ENCODE measurements at regions not wholly inside any gene's neighbourhood (a gene's known extent, or its start where the extent isn't known, plus 50 kb on each side); places are given as distances from the start of the nearest gene placed in this dataset.

DNA sequence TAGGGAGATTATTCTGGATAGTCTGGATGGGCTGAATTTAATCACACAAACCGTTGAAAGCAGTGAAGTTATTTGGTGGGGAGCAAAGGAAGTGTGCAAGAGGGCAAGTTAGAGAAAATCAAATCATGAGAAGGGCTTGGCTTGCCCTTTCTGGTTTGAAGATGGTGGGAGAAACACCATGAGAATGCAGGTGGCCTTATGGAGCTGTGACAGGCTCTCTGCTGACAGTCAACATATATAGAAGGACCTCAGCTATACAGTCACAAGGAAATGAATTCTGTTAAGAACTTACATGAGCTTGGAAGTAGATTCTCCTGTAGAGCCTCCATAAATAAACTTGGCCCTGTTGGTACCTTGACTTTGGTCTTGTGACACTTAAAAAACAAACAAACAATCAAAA, 72.3 kb downstream of the GMNC start:
- no peak for FAIRE-seq
- no peak for DNase-seq (ENCODE audit: low spot score in 2 of 2)

DNA sequence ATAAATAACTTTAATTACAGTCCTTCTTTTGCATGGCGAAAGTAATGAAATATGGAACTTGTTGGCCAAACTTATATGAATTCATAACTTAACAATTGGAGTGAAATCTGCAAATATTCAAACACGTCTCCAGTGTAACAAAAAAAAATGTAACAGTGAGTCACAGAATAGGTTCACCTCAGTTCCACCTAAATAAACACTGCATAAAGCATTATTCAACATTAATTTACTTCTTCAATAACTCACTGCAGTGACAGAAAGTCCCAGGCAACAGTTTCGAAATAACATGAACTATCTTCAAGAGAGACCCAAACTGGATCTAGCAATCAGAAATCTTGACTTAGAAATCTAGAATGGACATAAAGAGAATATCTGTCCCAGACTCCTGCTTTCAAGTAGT, 75.6 kb downstream of the GMNC start:
- DNase-seq (ENCODE audit: low spot score in 2 of 2) (no peak), FAIRE-seq (no peak)

- FAIRE-seq (no peak), DNase-seq (ENCODE audit: low spot score in 2 of 2) (no peak)
Observed at GRCh38 chr3:190785047-190785446, 77.4 kb downstream of the GMNC start.

- no peak for FAIRE-seq
- DNase-seq (ENCODE audit: low spot score in 2 of 2), result no peak
Observed at GRCh38 chr3:190780524-190780923, 82.0 kb downstream of the GMNC start.

GRCh38 chr3:190774633-190775032, 87.9 kb downstream of the GMNC start:
- FAIRE-seq (no peak), DNase-seq (ENCODE audit: low spot score in 2 of 2) (no peak)

- DNase-seq (ENCODE audit: low spot score in 2 of 2), result no peak
- FAIRE-seq, result no peak
Observed at GRCh38 chr3:190773948-190774347, 88.5 kb downstream of the GMNC start.

GRCh38 chr3:190772831-190773230, 89.7 kb downstream of the GMNC start:
- DNase-seq (ENCODE audit: low spot score in 2 of 2) (no peak), FAIRE-seq (no peak)

- FAIRE-seq (no peak), DNase-seq (ENCODE audit: low spot score in 2 of 2) (no peak)
Observed at GRCh38 chr3:190768891-190769290, 93.6 kb downstream of the GMNC start.

GRCh38 chr3:190767851-190768250, 94.6 kb downstream of the GMNC start:
- no peak for FAIRE-seq
- DNase-seq (ENCODE audit: low spot score in 2 of 2), result no peak

DNA sequence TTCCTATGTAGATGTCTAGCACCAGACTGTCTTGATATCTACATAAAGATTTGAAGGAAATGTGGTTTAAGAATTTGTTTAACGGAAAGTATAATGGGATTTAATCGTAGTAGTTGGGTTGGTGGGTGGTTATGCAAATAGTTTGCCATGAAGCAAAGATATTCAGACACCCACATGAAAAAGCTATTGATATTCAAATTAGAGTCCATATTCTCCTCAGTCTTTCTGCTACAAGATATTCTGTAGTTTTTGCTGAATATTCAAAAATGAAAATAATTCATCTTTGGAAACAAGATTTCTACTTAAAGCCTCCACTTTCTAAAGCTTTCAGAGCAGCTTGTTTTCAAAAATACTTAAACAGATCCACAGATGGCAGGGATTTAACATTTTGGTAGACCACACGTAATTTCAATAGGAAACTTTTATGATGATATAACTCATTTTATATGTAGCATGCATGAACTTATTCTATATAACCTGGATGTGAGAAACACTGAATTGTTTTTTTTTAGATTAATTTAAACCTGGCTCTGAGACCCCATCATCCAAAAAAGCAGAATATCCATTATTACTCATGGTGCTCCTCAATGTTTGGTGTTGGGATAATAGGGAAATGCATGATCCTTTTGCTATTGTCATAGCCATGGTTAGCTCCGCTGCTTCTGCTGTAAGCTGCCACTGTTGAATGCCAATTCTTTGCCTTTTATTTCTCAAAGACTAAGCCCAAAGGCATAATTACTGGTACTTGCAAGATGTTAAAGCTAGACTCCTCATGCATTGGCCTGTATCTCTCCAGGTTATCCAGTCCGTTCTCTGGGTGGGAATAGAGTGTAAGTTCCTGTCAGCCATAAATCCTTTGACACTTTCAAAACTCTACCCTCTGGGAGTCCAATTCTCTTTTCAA, 98.0 kb downstream of the GMNC start:
- no peak for DNase-seq (ENCODE audit: low spot score in 2 of 2)
- FAIRE-seq, result no peak

- no peak for FAIRE-seq
Observed at GRCh38 chr3:190762801-190763200, 99.7 kb downstream of the GMNC start.

DNA sequence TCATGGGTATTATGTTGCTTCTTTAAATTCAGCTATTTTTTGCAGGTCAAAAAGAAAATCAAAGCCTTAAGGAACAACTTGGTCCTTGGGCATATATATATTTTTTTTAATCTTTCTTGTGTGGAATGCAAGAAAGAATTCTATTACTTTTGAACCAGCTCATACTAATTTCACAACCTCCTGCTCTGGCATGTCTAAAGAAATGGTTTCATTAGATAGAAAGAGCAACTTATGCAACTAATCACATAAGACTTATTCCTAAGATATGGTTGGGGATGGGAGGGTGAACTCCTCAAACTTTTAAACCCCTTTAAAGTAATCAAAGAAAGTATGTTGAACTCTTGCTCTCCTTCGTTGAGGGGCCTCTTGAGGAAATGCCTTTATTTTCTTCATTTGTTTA, 114.9 kb downstream of the GMNC start:
- DNase-seq (ENCODE audit: low spot score in 2 of 2), result no peak
- FAIRE-seq, result no peak

More at GRCh38 chr3:190762801-190763200, 99.7 kb downstream of the GMNC start:
- DNase-seq (ENCODE audit: low spot score in 2 of 2), result no peak

- FAIRE-seq, result no peak
Observed at GRCh38 chr3:190746986-190747385, 115.5 kb downstream of the GMNC start.

DNA sequence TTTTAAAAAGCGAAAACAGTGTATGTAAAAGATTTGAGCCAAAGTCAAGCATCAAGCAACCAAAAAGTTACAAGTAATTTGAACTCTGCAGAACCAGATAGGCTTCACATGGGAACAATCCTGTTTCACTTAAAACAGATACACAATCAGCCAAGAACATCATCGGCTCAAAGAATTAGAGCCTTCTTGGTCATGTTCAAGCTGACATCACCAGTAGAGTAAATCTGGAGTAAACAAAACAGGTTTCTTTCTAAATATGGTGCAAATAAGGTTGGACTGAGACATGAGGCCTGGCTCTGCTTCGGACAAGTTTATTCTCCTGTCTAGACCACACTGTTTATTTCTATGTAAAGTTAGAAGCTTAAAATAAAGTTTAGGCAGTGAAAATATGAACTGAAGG, 116.0 kb downstream of the GMNC start:
- FAIRE-seq (no peak), DNase-seq (ENCODE audit: low spot score in 2 of 2) (no peak)

More at GRCh38 chr3:190746986-190747385, 115.5 kb downstream of the GMNC start:
- DNase-seq (ENCODE audit: low spot score in 2 of 2), result no peak

DNA sequence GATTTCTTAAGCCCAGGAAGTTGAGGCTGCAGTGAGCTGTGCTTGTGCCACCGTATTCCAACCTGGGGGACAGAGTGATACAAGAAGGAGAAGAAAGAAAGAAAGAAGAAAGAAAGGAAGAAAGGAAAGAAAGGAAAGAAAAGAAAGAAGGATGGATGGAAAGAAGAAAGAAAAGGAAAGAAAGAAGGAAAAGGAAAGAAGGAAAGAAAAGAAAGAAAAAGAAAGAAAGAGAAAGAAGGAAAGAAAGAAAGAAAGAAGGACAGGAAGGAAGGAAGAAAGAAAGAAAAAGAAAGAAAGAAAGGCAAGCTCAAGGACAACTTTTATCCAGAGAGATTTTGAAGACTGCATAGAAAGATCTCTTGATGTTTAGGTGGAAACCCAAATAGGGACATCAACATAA, 120.7 kb downstream of the GMNC start:
- DNase-seq (ENCODE audit: low spot score in 2 of 2) (no peak), FAIRE-seq (no peak)

DNA sequence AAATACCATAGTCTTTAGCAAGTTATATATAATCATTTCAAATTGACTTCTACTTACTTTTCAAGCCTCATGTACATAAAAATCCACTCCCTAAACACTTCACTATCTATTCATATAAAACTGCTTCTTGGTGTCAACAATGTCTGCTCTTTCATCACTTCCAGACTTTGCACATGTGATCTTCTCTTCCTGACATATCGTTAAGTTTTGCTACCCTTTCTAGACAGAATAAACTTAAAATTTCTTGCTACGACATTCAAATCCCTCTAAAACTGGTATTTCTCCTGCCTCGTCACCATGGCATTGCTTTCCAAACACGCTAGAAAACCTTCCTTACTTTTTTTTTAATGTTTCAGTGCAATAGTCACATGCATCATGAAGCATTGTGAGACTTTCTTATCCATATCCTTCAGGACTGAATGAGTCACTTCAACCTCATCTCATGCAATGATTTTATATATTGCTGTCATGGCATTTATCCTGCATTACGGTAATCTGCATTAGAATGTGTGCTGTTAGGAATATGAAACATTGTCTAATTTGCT, 122.8 kb downstream of the GMNC start:
- no peak for FAIRE-seq
- no peak for DNase-seq (ENCODE audit: low spot score in 2 of 2)

GRCh38 chr3:190738636-190739155, 123.8 kb downstream of the GMNC start:
- FAIRE-seq (no peak), DNase-seq (ENCODE audit: low spot score in 2 of 2) (no peak)

- FAIRE-seq (no peak), DNase-seq (ENCODE audit: low spot score in 2 of 2) (no peak)
Observed at GRCh38 chr3:190737446-190737845, 125.0 kb downstream of the GMNC start.

- DNase-seq (ENCODE audit: low spot score in 2 of 2) (no peak), FAIRE-seq (no peak)
Observed at GRCh38 chr3:190734490-190734889, 128.0 kb downstream of the GMNC start.

DNA sequence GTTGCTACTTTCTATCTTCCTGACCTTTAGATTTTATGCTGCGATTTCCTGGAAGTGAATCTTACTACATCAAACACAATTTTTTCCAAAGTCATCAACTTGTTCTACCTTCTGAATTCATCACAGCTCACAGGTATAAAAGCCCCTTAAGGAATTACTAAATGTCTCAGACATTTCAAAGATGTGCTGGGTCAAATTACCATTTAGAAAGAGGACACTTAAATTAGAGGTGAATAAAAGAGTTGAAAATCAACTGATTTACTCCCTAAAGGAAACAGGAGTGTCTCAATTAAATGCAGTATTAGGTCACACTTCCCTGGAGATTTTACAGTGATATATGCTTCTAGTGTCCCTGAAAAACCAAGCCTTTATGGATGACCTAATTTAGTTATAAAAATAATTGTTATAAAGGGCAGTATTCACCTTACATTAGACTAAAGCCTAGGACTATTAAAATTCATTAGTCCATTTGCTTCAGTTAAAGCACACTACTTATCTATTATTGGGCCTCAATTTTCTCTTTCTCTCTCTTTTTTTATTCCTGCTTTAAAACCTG, 128.8 kb downstream of the GMNC start:
- no peak for DNase-seq (ENCODE audit: low spot score in 2 of 2)
- no peak for FAIRE-seq

- DNase-seq (ENCODE audit: low spot score in 2 of 2) (no peak), FAIRE-seq (no peak)
Observed at GRCh38 chr3:190731596-190731995, 130.9 kb downstream of the GMNC start.
